HG03460 (cell line): ENCODE measurements at regions not wholly inside any gene's neighbourhood (a gene's known extent, or its start where the extent isn't known, plus 50 kb on each side); places are given as distances from the start of the nearest gene placed in this dataset.
"Not testable (repeated sequence)": the region's sequence is repeated elsewhere in the genome, so short reads cannot be mapped to it uniquely, and the experiment has no call there.

Source experiments
- ATAC-seq: cut with Tn5 transposase; IDR thresholded peaks from one replicate; pipeline ENCODE4 v1.9.1; 2021; ENCODE audit not compliant: unreplicated experiment

DNA sequence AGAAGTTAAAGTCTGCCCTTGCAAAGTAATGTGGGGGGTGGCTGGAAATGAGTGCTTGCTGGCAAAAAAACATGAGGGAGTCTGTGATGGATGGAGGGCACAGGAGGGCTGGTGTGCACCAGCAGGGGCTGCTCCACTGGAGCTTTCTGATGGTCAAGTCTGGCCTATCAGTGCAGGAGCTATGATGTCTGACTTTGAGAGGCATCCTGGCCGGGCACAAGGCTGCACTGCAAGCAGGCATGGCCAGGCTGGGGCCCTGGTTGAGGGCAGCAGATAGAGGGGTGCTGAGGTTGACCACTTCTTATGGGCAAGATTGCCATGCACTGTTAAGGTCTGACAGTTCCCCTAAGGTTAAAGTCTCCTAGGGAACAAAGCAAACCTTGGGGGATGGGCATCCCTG, 1140.2 kb downstream of the FAM133A start:
- no peak for ATAC-seq

DNA sequence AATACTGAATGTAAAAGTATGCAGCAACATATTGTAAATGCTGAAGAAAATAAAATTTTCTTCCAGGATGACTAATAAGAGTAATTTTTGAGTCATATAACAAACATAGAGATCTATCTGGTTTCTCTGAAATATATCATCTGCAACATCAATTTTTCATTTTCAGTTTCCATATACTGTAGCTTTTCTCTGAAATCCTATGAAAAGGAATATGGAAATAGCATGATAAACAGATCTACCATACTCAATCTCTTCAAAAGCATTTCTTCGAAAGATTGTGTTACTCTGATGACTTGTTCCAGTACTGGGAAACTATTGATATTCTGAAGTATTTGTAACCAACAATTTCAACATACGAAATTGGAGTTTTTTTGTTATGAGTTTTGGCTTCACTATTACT, 1156.7 kb downstream of the FAM133A start:
- ATAC-seq, result no peak

DNA sequence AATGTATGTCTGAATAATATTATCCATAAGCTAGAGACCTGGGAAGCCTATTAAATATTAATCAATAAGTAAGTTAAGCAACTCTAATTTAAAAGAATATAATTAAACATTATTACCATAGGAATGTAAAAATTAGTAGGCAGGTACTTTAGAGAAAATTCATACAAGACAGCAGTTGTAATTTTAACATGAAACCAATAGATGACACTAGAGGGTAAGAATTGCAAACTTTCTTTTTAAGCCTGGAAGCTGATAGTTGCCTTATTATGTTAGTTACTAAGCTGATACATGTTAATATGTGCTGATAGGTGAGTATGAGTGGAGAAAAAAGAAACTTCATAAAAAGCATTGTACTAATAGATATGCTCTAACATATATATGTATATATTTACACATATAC, 1157.4 kb downstream of the FAM133A start:
- no peak for ATAC-seq

DNA sequence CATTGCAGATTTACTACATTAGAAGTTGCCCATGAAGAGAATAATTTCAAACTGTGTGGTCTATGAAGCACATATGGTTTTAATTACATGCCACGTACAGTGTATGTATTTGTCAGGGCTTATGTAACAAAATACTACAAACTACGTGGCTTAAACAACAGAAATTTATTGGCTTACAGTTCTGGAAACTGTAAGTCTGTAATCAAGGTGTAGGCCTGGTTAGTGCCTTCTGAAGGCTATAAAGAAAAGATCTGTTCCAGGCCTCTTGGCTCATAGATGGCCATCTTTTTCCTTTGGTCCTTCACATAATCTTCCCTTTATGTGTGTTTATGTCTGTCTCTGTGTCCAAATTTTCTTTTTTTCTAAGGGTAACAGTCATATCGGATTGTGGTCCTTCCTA, 1160.2 kb downstream of the FAM133A start:
- no peak for ATAC-seq

DNA sequence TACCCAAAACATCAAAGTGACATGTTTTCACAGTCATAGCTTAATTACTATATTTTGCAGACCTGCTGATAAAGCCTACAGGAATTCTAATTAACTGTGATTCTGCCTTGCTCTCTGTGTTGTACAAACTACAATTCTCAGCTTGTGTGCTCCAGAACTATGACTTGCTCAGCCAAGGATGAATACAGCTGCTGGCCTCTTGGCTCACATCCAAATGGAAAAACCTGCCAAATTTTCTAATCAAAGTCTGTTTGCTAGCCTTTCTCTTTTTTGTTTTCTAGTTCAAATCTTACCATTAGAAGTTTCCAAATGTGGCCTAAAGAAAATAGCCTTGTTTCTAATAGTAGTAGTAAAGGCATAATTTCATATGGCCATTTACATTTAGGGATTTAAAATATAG, 1176.8 kb downstream of the FAM133A start:
- no peak for ATAC-seq

DNA sequence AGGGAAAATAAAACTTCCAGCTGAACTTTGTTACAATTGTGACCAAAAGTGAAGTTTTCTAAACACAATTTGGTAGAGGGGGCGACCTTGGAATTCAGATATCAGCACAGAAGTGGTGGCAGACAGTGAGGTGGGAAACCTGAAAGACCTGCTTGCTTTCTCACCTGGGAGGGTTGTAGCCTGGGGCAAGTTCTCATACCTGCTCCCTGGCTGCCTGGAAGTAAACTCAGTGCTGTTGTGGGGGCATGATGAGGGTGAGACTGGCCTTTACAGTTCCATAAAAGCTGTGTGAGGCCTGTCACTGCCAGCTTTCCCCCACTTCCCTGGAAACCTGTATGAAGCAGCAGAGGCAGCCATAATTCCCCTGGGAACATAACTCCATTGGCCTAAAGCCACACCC, 1180.2 kb downstream of the FAM133A start:
- ATAC-seq, result no peak

DNA sequence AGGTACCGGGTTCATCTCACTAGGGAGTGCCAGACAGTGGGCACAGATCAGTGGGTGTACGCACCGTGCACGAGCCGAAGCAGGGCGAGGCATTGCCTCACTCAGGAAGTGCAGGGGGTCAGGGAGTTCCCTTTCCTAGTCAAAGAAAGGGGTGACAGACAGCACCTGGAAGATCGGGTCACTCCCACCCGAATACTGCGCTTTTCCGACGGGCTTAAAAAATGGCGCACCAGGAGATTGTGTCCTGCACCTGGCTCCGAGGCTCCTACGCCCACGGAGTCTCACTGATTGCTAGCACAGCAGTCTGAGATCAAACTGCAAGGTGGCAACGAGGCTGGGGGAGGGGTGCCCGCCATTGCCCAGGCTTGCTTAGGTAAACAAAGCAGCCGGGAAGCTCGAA, 1188.5 kb downstream of the FAM133A start:
- not testable (repeated sequence) for ATAC-seq

DNA sequence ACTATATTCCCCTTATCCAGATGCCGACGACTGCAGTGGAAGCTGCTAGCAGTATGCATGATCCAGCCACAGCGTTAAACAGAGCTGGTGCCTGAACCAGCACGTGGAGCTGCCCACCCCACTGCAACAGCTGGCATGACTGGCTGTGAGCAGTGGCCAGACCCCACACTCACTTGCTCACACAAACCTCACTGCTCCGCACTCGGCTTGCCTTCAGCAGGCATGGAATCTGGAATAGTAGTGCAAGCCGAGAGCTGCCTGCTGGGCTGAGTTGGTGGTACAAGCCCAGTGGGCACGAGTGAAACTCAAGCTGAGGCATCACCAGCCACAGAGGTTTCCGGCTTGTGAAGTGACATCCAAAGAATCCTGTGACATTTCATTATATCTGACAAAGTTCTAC, 1197.6 kb downstream of the FAM133A start:
- ATAC-seq, result no peak

DNA sequence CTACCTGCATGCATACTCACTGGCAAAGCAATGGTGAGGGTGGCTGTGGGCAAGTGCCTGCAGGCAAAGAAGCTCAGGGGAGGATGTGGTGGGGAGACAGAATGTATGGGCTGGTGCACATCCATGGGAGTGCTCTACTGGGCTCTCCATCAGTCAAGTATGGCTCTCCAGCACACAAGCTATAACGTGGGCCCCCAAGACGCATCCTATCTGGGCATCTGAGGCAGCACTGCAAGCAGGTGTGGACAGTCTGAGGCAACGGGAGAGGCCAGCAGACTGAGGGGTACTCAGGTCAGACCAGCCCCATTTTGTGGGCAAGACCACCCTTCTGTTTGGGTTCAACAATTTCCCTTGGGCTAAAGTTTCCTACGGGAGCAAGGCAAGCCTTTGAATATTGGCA, 1227.8 kb downstream of the FAM133A start:
- no peak for ATAC-seq

DNA sequence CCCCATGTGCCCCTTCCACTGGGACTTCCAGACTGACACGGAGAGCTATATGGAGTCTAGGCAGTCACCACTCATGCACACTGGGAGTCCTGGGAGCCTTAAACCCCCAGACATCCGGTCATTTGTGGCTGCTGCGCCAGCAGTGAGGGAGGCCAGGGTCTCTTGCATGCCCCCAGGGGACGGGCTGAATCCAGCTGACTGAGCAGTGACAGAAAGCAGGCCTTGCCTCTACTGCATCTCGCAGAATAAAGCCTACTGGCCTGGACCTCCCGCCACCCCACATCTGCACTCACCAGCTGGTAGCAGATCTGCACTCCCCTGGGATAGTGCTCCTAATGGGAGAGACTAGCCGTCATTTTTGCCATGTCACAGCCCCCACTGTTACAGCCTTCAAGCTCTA, 1234.2 kb downstream of the FAM133A start:
- ATAC-seq, result no peak

DNA sequence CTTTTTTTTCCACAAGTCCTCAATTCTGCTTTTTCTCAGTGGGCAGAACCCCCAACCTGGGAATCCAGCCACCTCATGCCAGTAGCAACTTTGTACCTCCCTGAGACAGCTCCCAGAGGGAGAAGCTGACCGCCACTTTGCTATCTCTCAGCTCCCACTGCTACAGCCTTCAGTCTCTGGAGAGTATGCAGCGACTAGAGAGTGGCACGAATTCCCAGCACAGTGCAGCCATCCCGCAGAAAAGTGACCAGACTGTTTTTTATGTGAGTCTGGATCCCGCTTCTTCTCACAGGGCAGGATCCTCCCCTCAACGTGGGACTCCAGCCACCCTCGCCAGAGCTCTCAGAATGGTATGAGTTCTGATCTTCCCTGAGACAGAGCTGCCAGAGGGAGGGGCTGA, 1234.6 kb downstream of the FAM133A start:
- ATAC-seq, result no peak

DNA sequence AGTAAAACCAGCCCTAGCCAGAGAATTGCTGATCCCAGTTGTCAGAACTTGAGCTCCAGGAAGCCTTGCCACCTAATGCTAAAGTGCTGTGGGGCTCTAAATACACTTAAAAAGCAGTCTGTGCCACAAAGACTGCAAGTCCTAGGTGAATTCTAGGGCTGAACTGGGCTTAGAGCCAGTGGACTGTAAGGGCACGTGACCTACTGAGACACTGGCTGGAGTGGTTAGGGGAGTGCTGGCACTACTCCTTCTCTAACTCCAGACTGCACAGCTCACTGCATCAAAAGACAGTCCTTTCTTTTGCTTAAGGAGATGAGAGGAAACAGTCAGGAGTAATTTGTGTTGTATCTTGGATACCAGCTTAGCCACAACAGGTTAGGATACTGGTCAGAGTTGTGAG, 1240.2 kb downstream of the FAM133A start:
- no peak for ATAC-seq

DNA sequence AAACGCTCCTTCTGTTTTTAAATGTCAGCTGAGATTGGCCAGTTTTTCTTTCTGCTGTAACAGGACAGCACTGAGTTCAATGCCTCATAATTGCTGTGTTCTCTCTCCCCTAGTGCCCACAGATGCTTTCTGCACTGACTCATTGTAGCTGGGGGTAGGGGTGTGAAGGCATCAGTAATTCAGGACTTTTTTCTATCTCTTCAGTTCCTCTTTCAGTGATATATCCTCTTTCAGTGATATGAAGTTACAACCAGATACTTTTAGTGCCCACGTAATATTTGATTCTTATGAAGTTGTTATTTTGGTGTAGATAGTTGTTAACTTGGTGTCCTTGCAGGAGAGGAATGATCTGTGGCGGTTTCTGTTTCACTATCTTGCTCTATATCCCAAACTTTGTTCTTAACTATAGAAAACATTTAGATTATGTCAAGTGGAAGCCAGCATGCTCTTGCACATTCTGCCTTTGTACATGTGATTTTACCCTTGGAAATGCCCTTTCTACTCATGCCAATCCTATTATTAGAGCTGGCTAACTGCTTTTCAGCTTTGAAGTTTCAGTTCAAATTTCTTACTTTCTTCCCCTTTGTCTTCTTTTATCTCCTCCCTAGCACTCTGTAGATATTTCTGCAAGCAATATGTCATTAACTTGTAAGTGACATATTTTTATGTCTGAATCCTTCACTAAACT, 1258.4 kb downstream of the FAM133A start:
- ATAC-seq, result no peak

DNA sequence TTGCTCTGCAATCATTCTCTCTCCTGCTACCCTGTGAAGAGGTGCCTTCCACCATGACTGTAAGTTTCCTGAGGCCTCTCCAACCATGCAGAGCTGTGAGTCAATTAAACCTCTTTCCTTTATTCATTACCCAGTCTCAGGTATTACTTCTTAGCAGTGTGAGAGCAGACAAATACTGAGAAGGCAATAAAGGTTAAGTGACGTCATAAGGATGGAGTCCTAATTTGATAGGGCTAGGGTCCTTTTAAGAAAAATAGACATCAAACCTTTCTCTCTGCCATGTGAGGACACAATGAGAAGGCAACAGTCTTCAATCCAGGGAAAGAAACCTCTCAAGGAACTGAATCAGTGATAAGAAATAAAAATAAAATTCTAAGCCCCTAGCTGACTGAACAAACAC, 1262.7 kb downstream of the FAM133A start:
- ATAC-seq, result no peak

DNA sequence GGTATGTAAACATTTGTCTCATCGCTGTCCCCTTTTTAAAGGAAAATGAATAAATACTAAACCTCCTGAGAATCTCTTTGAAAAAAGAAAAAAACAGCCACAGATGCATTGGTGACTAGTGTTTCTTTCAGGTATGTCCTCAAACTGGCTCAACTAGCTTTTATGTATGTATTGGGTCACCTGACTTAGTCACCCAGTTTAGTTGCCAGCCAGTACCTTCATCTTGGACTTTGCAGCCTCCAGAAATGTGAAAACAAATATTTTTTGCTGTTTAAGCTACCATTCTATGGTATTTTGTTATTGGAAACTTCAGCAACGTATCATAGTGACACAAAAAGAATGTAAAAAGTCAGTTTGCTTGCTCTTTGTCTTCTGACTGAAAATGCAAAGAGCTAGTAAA, 1263.5 kb downstream of the FAM133A start:
- no peak for ATAC-seq

DNA sequence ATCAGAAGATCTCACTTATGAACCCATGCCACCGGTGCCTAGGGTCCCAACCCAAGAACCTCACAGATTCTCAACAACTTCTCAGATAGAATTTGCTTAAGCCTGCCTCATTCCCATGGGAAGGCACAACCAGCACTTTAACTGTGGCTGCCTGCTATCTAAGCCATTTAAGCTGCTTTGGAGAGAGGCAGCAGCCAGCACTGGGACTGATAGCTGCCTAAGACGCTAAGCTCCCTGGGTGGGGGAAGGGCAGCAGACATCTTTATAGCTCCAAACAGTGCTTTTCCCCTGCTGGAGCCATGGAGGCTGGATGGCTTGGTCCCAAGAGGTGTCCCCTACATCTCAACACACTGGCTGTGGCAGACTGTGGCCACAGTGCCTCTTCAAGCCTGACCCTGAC, 1268.6 kb downstream of the FAM133A start:
- no peak for ATAC-seq

DNA sequence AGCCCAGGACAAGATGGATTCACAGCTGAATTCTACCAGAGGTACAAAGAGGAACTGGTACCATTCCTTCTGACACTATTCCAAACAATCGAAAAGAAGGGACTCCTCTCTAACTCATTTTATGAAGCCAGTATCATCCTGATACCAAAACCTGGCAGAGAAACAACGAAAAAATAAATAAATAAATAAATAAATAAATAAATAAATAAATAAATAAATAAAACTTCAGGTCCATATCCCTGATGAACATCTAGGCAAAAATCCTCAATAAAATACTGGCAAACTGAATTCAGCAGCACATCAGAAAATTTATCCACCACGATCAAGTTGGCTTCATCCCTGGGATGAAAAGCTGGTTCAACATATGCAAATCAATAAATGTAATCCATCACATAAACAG, 1272.1 kb downstream of the FAM133A start:
- ATAC-seq, result not testable (repeated sequence)

DNA sequence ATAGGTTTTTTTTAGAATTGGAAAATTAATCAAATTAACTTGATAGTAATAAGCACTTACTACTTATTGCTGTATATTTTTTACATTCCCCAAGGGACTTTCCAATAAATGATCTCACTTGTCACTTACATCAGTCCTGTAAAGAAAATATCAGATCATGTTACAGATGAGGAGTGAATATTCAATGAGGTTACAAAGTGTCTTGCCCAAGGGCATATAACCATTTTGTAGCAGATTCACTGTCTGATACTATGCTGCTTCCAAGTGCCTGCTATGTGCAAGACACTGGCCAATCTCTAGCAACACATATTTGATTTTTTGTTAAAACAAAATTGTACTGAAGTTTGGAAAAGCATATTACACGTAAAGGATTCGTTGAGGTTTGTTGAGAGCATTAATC, 1287.7 kb downstream of the FAM133A start:
- ATAC-seq, result no peak

DNA sequence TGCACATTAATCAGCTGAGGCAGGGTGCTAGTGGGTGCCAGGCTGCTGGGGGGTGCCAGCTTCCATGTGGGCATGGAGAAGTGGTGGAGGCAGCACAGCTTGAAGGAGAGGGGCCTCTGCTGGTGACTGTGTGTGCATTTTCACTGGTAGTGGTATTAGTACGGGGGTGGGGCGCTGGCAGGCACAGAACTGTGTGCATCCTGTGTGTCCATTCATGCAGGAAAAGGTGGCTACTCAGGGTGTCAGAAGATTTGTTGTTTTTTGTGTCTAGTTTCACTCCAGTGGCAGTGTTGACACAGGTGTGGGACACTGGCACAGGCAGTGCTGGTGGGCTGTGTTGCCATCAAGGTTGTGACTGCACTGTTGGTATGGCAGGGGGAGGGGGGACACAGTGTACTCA, 1303.6 kb downstream of the FAM133A start:
- no peak for ATAC-seq

DNA sequence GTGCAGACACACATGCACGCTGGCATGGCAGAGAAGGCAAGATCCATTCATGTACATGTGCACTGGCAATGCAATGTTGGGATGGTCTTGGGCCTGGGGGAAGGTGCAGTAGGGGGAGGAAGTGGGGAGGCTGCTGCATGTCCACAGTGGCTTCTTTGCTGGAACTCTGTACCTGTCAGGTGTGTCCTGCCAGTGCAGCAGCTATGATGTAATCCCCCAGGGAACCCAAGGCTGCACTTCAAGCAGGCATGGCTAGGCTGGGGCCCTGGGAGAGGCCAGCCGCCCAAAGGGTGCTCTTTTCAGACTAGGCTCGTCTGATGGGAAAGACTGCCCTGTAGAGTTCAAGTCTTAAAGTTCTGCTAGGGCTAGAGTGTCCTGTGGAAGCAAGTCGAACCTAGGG, 1304.0 kb downstream of the FAM133A start:
- no peak for ATAC-seq
